ENCODE measurements at regions not wholly inside any gene's neighbourhood (a gene's known extent, or its start where the extent isn't known, plus 50 kb on each side); places are given as distances from the start of the nearest gene placed in this dataset.

DNA sequence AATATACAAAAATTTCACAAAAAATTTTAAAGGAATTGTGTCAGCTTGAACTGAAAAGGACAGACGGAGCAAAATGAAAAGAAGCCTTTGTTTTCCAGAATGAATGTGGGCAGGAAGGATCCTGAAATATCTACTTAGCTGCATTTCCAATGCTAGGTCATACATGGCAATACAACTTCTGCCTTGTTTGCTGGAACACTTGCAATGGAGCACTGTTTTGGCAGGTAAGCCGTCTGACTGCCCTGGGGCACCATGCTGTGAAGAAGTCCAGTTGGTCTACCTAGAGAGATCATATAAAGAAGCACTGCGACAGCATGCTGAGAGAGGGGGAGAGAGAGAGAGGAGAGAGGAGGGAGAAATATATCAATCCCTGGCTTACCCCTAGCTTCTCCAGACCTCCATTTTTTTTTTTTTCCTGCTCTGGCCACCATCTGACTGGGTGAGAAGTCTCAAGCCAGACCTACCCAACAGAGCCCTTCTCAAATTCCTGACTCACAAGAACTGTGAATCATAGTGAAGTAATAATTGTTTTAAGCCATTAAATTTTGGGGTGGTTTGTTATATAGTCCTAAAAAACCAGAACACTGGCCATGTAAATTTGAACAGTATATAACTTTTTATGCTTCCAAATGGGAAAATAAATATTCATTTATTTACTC is 97.1 kb upstream of the PRICKLE1 start:
- Mint-ChIP-seq H3K27ac (no peak overlapping the region), H3K36me3 (peaks cover 0 to 17% (median 0%) of the 10 kb centered on the region in 3 donors), H3K4me1 (no peaks in the 10 kb centered on the region), H3K27me3 (no peaks in the 10 kb centered on the region), H3K9me3 (peaks cover 0 to 19% (median 6%) of the 10 kb centered on the region in 9 donors), H3K4me3 (no peak overlapping the region)
- POLR2A ChIA-PET = no interaction called here
- DNase-seq (no peak), ATAC-seq (no peak)

DNA sequence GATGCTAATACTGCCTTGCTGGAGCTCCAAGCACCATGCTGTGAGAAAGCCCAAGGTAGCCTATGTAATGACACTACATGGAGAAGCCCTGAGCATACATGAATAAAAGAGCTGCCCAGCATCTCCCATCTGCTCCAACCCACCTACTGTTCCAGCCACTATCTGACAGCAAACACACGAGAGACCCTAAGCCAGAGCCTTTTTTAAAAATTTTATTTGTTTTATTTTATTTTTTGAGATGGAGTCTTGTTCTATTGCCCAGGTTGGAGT is 95.2 kb upstream of the PRICKLE1 start:
- ATAC-seq (no peak), DNase-seq (no peak)
- POLR2A ChIA-PET = interaction anchor here (0.7 kb wide), 1 partner anchor 9 kb away, joined by 3 read pairs; no protein-coding TSS in a partner anchor
- H3K4me3 Mint-ChIP-seq = no peak overlapping the region
- H3K27ac Mint-ChIP-seq = no peak overlapping the region
- no peaks in the 10 kb centered on the region for H3K4me1 Mint-ChIP-seq
- H3K27me3 Mint-ChIP-seq = no peaks in the 10 kb centered on the region
- H3K9me3 Mint-ChIP-seq = peaks cover 0 to 11% (median 5%) of the 10 kb centered on the region in 9 donors
- peaks cover 0 to 6% (median 0%) of the 10 kb centered on the region in 3 donors for H3K36me3 Mint-ChIP-seq

DNA sequence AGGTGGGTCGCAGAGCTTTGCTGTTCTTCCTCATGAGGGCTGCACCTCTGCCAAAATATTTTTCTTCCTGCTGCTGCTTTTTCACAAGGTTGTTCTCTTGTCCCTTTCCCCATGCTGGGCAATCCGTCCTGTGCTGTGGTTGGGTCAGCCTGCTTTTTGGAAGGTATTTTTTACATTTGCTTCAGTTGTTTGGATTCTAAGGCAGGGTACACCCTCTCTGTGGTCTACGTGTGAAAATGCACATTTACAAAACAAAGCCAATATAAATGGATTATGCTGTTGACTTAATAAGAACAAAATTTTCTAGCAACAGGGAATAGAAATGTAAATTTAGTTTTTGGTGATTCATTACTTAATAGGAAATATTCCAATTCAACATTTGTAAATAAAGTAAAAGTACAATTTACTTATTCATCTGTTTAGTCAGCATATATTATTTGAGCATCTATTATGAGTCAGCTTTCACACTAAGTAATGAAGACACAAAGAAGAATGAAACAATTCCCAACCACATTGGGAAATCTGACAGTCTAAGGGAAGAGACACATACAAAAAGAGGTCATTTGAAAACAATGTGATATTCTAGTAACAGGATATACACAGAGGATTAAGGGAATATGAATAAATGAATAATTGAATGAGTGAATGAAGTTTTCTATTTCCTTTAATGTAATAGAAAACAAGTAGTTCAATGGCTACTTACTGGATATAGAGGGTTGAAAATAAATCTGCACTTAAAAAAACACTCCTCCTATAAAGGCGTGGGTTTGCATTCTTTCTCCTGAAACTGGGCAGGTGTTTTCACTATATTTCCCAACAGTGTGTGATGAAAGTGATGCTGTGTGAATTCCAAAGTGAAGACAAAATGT is 94.6 kb upstream of the PRICKLE1 start:
- Mint-ChIP-seq H3K9me3 (peaks cover 0 to 7% (median 1%) of the 10 kb centered on the region in 9 donors), H3K4me1 (peaks cover 0 to under 1% (median 0%) of the 10 kb centered on the region in 4 donors), H3K27me3 (peaks cover 0 to 5% (median 0%) of the 10 kb centered on the region in 5 donors), H3K4me3 (no peak overlapping the region), H3K36me3 (peaks cover 0 to under 1% (median 0%) of the 10 kb centered on the region in 3 donors), H3K27ac (no peak overlapping the region)
- POLR2A ChIA-PET = interaction anchor here (0.7 kb wide), 1 partner anchor 8 kb away, joined by 3 read pairs; no protein-coding TSS in a partner anchor
- no peak for DNase-seq
- ATAC-seq = no peak

DNA sequence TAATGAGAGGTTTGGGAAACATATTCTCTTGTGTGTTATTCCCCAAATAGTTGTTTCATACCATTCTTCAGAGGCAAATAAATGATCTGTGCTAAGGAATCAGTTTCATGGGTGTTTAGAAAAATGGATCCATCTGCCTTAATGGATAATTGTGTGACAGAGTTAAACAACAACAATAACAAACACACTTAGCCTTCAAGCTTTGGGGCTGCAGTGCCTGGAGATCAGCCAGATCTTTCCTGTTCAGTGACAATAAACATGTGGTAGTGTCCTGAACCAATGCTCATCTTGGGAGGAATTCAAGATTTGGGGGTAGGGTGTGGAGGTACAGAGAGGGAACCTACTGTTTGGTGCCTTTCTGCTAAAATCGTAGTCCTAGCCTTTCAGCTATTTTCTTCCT is 93.7 kb upstream of the PRICKLE1 start:
- ATAC-seq = no peak
- POLR2A ChIA-PET = no interaction called here
- Mint-ChIP-seq H3K9me3 (peaks cover 0 to 7% (median 0%) of the 10 kb centered on the region in 9 donors), H3K27ac (no peak overlapping the region), H3K4me3 (no peak overlapping the region), H3K36me3 (no peaks in the 10 kb centered on the region), H3K27me3 (peaks cover 0 to 9% (median 0%) of the 10 kb centered on the region in 5 donors), H3K4me1 (peaks cover 0 to 1% (median 0%) of the 10 kb centered on the region in 4 donors)
- DNase-seq = no peak

DNA sequence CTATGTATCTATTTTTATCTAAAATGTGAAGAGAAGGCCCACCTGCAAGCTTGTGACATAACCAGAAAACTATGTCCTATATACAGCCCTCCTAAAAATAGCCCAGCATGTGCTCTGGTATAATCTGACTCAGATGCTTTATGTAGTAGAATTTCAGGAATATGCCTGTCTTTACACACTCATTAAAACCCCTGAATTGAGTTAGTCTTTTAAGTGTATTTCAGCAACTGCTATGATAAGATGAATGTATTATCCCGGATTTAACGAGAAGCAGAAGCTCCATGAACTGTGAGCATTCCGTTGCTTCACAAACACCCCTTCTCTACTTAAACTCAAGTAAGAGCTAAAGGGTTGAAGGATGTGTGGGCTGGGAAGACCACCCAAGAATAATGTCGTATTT is 89.9 kb upstream of the PRICKLE1 start:
- ATAC-seq = no peak
- Mint-ChIP-seq H3K27me3 (peaks cover 0 to 9% (median 0%) of the 10 kb centered on the region in 5 donors), H3K9me3 (peaks cover 0 to 15% (median 2%) of the 10 kb centered on the region in 9 donors), H3K4me1 (peaks cover 0 to 1% (median 0%) of the 10 kb centered on the region in 4 donors), H3K36me3 (no peaks in the 10 kb centered on the region), H3K27ac (no peak overlapping the region), H3K4me3 (no peak overlapping the region)
- POLR2A ChIA-PET = no interaction called here
- DNase-seq = no peak

DNA sequence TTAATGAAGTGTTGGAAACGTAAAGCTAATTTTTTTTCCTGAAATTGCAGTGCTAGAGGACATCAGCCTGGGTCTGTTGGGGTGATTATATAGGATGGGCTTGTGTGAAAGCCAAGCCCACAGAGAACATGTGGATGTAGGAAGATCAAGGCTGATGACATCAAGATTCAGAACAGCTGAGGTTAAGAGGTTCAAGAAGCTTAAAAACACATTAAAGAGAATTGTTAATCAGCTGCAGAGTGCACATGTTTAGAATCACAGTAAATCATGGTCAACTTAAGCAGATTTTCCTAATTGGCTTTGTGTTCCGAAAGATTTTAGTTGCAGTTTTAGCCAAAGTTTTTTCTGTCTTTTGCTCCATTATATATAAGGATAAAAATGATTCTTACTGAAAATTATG is 87.9 kb upstream of the PRICKLE1 start:
- no peaks in the 10 kb centered on the region for H3K36me3 Mint-ChIP-seq
- no peak for DNase-seq
- peaks cover 0 to 15% (median 2%) of the 10 kb centered on the region in 9 donors for H3K9me3 Mint-ChIP-seq
- ATAC-seq = no peak
- H3K27me3 Mint-ChIP-seq = peaks cover 0 to 9% (median 0%) of the 10 kb centered on the region in 5 donors
- H3K27ac Mint-ChIP-seq = no peak overlapping the region
- POLR2A ChIA-PET = no interaction called here
- peaks cover 0 to 1% (median 0%) of the 10 kb centered on the region in 4 donors for H3K4me1 Mint-ChIP-seq
- H3K4me3 Mint-ChIP-seq = no peak overlapping the region

DNA sequence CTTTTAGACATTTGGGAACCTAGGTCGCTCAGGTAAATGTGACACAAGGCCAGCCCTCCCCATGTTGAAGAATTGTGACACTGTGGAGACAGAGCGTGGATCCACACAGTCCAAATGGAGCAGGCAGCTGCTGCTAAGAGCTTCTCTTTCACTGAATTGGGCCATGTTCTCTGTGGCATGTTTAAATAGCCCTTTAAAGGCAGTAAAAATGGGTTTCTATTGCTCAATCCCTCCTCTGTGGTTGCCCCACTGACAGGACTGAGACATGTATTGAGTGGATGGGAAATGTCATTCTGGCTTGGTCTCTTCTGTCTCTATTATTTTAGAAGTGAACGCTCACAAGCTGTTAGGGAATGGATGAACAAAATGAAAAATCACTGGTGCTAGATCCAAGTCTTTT is 84.0 kb upstream of the PRICKLE1 start:
- Mint-ChIP-seq H3K9me3 (peaks cover 0 to 21% (median 2%) of the 10 kb centered on the region in 9 donors), H3K27ac (no peak overlapping the region), H3K36me3 (no peaks in the 10 kb centered on the region), H3K4me1 (no peaks in the 10 kb centered on the region), H3K27me3 (peaks cover 0 to 4% (median 0%) of the 10 kb centered on the region in 5 donors), H3K4me3 (no peak overlapping the region)
- ATAC-seq (no peak), DNase-seq (no peak)
- POLR2A ChIA-PET = no interaction called here

DNA sequence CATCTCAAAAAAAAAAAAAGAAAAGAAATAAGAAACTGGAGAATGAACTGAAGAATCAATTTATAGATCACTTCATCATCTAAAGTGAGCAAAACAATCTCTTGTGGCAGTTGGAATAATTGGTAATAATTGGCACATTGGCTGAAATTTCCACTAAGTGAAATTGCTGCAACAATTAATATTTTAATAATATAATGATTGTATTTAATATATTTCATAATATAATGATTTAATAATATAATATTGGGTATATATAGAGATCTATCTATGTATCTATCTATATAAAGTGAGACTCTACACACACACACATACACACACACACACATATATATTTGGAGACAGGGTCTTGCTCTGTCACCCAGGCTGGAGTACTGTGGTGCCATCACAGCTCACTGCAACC is 81.2 kb upstream of the PRICKLE1 start:
- Mint-ChIP-seq H3K27ac (no peak overlapping the region), H3K4me3 (no peak overlapping the region), H3K9me3 (peaks cover 0 to 15% (median 0%) of the 10 kb centered on the region in 9 donors), H3K36me3 (no peaks in the 10 kb centered on the region), H3K27me3 (peaks cover 0 to 4% (median 0%) of the 10 kb centered on the region in 5 donors), H3K4me1 (no peaks in the 10 kb centered on the region)
- DNase-seq (no peak), ATAC-seq (no peak)
- POLR2A ChIA-PET = no interaction called here

DNA sequence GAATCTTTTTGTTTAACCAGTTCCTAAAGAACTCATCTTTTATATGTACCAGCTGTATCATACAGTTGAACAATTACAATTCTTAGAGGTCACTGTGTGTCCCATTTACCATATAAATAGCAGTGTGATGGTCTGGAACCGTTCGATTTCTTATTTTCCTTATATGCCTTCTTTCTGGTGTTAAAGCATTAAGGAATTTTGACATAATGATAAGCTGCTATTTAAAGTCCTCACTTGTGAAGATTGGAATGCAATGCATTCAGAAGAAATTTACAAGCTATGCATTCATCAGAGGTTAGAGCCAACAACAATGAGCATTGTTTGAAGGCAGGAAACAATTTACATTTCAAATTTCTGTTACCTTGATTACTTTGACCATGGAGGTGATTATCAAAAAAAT is 80.0 kb upstream of the PRICKLE1 start:
- no peaks in the 10 kb centered on the region for H3K36me3 Mint-ChIP-seq
- H3K4me1 Mint-ChIP-seq = no peaks in the 10 kb centered on the region
- H3K9me3 Mint-ChIP-seq = peaks cover 0 to 11% (median 0%) of the 10 kb centered on the region in 9 donors
- POLR2A ChIA-PET = no interaction called here
- no peak overlapping the region for H3K4me3 Mint-ChIP-seq
- DNase-seq (no peak), ATAC-seq (no peak)
- peaks cover 0 to 4% (median 0%) of the 10 kb centered on the region in 5 donors for H3K27me3 Mint-ChIP-seq
- H3K27ac Mint-ChIP-seq = no peak overlapping the region

DNA sequence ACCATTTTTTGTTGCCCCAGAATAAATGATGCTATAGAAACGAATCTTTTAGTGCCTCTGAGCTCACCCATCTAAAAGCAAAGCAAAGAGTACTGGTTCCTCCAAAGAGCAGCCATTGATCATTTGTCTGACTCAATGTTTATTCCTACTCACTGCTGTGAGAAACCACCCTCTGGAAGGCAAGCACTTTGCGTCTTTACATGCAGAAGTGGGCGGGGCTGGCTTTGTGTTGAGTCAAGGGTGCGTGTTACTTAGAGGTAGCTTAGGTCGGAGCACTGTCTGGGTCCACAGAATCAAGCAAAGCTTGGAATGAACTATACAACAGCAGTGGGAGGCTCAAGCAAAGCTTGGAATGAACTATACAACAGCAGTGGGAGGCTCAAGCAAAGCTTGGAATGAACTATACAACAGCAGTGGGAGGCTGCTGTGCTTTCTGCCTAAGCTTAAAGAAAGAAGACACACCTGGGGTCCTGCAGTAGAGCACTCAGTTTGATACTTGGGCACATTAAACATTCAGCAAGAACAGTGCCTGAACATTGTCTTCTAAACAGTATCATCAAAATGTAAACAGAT is 77.2 kb upstream of the PRICKLE1 start:
- Mint-ChIP-seq H3K27ac (no peak overlapping the region), H3K9me3 (peaks cover 0 to 4% (median 0%) of the 10 kb centered on the region in 9 donors), H3K27me3 (peaks cover 0 to 5% (median 1%) of the 10 kb centered on the region in 5 donors), H3K4me3 (no peak overlapping the region), H3K4me1 (no peaks in the 10 kb centered on the region), H3K36me3 (no peaks in the 10 kb centered on the region)
- POLR2A ChIA-PET = no interaction called here
- ATAC-seq = no peak
- no peak for DNase-seq

DNA sequence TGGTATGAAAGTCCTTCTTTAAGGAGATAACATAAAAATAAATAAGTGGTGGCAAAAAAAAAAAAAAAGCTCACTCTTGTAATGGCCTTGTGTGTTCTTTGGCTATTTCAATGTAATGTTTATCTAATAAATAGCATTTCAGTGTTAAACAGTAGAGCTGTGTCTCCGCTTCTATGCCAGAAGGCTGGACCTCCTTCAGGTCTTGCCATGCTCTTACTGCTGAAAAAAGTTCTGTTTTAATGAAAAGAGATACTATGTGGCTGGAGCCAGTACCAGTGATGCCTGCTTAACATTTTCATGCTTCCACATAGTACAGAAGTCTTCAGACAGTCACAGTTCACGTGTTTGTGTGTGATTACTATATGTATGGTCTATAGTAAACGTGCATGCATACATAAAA is 74.1 kb upstream of the PRICKLE1 start:
- H3K27me3 Mint-ChIP-seq = peaks cover 0 to 5% (median 1%) of the 10 kb centered on the region in 5 donors
- peaks cover 0 to 13% (median 6%) of the 10 kb centered on the region in 9 donors for H3K9me3 Mint-ChIP-seq
- ATAC-seq (no peak), DNase-seq (no peak)
- H3K4me1 Mint-ChIP-seq = no peaks in the 10 kb centered on the region
- no peak overlapping the region for H3K4me3 Mint-ChIP-seq
- peaks cover 0 to 10% (median 0%) of the 10 kb centered on the region in 3 donors for H3K36me3 Mint-ChIP-seq
- no peak overlapping the region for H3K27ac Mint-ChIP-seq
- POLR2A ChIA-PET = no interaction called here

DNA sequence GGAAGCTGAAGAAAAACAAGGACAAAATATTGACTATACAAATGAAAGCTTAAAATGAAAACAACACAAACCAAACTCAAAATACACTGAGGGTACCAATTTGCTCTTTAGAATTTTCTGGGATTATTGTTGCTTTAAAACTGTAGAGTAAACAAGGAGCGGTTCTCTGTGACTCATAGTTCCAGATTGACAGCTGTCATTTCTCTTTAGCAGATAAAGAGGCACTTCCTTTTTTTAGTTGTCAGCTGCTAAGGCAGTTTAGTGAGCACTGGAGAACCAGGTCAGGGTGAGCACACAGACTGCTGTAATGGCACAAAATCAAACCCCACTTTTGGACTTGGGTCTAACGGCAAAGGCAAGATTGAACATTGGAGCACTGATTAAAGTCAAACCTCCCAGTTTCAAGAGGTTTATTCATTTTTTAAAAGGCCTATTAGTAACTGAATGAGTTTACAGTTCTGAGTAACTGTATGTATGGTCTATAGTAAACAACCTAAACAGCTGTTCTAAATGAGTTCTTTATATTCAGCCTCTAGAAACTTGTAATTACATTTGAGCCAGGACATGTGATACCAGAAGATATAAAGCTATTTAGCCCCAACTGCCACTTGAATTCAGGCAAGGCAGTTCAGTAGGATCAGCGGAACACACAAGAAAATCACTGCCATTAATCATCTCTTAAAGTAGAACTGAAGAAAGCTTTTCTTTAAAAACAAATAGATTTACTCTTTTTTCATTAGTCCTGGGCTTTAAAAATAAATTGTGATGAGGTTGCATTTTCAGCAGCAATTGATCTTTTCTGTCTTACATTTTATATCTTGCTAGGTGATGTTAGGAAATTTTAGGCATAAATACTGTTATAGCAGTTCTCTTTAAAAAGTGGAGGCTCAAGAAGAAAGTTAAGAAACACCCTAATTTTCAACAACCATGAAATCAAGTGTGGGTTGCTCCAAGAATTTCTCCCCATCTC is 71.7 kb upstream of the PRICKLE1 start:
- Mint-ChIP-seq H3K27ac (no peak overlapping the region), H3K27me3 (peaks cover 0 to 5% (median 1%) of the 10 kb centered on the region in 5 donors), H3K4me3 (no peak overlapping the region), H3K9me3 (peaks cover 0 to 22% (median 8%) of the 10 kb centered on the region in 9 donors), H3K36me3 (peaks cover 0 to 10% (median 0%) of the 10 kb centered on the region in 3 donors), H3K4me1 (no peaks in the 10 kb centered on the region)
- POLR2A ChIA-PET = no interaction called here
- DNase-seq (no peak), ATAC-seq (no peak)

All from naive thymus-derived CD8-positive, alpha-beta T cell (primary cell).